Inferior parietal cortex (tissue), 1 donor: ENCODE measurements at regions not wholly inside any gene's neighbourhood (a gene's known extent, or its start where the extent isn't known, plus 50 kb on each side); places are given as distances from the start of the nearest gene placed in this dataset.

Source experiments
- DNase-seq: peaks from one replicate; pipeline ENCODE4 v3.0.0-alpha.2; 2016; ENCODE audit errors: extremely low spot score

- no peak for DNase-seq
Measured at GRCh38 chr16:51733181-51733580, 582.1 kb upstream of the SALL1 start.

- DNase-seq = no peak
Measured at GRCh38 chr16:51731160-51731559, 580.1 kb upstream of the SALL1 start.

- DNase-seq = no peak
Measured at GRCh38 chr16:51723036-51723724, 572.1 kb upstream of the SALL1 start.

- no peak for DNase-seq
Measured at GRCh38 chr16:51722467-51722866, 571.4 kb upstream of the SALL1 start.

- DNase-seq = no peak
Measured at GRCh38 chr16:51719376-51719775, 568.3 kb upstream of the SALL1 start.

- no peak for DNase-seq
Measured at GRCh38 chr16:51716195-51716594, 565.1 kb upstream of the SALL1 start.

GRCh38 chr16:51713502-51713901 lies 562.4 kb upstream of the SALL1 start:
- DNase-seq = no peak

- no peak for DNase-seq
Measured at GRCh38 chr16:51710905-51711563, 560.0 kb upstream of the SALL1 start.

- DNase-seq = no peak
Measured at GRCh38 chr16:51710186-51710585, 559.1 kb upstream of the SALL1 start.

- DNase-seq = no peak
Measured at GRCh38 chr16:51708861-51709260, 557.8 kb upstream of the SALL1 start.

GRCh38 chr16:51707666-51708065 lies 556.6 kb upstream of the SALL1 start:
- DNase-seq = no peak

GRCh38 chr16:51705142-51705541 lies 554.1 kb upstream of the SALL1 start:
- no peak for DNase-seq

- no peak for DNase-seq
Measured at GRCh38 chr16:51701025-51701424, 550.0 kb upstream of the SALL1 start.

- no peak for DNase-seq
Measured at GRCh38 chr16:51699686-51700396, 548.8 kb upstream of the SALL1 start.

GRCh38 chr16:51698647-51699046 lies 547.6 kb upstream of the SALL1 start:
- DNase-seq = no peak

- no peak for DNase-seq
Measured at GRCh38 chr16:51697454-51697853, 546.4 kb upstream of the SALL1 start.

- DNase-seq = no peak
Measured at GRCh38 chr16:51696376-51696775, 545.3 kb upstream of the SALL1 start.

- DNase-seq = no peak
Measured at GRCh38 chr16:51691109-51691508, 540.0 kb upstream of the SALL1 start.

GRCh38 chr16:51685498-51685897 lies 534.4 kb upstream of the SALL1 start:
- DNase-seq = no peak

- no peak for DNase-seq
Measured at GRCh38 chr16:51683882-51684281, 532.8 kb upstream of the SALL1 start.

GRCh38 chr16:51682905-51683304 lies 531.8 kb upstream of the SALL1 start:
- DNase-seq = no peak

- no peak for DNase-seq
Measured at GRCh38 chr16:51674615-51675014, 523.5 kb upstream of the SALL1 start.

- no peak for DNase-seq
Measured at GRCh38 chr16:51670527-51670926, 519.5 kb upstream of the SALL1 start.
